NCI-H1092 treated with DMSO at 0.1 percent for 48 hours (cell line): ENCODE measurements at regions not wholly inside any gene's neighbourhood (a gene's known extent, or its start where the extent isn't known, plus 50 kb on each side); places are given as distances from the start of the nearest gene placed in this dataset.
"Not testable (repeated sequence)": the region's sequence is repeated elsewhere in the genome, so short reads cannot be mapped to it uniquely, and the experiment has no call there.

Experiments used
- DNase-seq: peaks from one replicate; lab custom pipeline; 2025; lab: John Stamatoyannopoulos, UW

DNA sequence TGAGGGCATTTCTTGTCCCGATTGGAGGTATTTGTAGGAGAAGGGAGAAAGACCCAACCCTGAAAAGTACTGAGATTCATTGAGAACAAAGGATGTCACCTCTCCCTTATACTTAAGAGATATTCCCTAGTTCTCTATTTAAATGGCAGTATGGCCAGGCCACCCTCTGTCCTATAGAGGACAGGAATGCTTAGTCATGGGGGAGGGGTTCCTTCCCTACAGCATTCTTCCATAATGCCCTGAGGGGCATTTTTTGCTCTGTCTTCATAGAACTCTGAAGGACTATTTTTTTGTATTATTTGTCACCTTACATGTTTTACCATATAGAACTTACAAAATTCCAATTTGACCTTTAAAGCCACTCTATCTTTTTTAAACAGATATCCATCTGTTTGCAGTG, 176.3 kb downstream of the TMEM161B start:
- DNase-seq: no peak

DNA sequence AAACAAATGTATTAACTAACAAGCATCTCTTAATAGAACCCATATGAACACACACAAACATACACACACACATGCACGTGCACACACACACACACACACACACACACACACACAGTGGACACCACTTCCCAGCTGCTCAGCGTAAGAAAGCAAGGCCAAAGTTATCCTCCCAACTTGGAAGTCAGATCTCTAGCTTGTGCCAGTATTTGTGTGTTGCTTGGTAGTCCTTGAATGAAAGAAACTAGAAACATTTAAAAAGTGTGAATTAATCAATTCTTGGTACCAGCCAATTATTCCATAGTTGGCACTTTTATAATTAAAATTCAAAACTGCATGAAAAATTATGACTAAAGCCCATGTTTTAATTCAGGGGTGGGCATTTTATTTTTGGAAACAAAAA, 178.1 kb downstream of the TMEM161B start:
- no peak for DNase-seq

DNA sequence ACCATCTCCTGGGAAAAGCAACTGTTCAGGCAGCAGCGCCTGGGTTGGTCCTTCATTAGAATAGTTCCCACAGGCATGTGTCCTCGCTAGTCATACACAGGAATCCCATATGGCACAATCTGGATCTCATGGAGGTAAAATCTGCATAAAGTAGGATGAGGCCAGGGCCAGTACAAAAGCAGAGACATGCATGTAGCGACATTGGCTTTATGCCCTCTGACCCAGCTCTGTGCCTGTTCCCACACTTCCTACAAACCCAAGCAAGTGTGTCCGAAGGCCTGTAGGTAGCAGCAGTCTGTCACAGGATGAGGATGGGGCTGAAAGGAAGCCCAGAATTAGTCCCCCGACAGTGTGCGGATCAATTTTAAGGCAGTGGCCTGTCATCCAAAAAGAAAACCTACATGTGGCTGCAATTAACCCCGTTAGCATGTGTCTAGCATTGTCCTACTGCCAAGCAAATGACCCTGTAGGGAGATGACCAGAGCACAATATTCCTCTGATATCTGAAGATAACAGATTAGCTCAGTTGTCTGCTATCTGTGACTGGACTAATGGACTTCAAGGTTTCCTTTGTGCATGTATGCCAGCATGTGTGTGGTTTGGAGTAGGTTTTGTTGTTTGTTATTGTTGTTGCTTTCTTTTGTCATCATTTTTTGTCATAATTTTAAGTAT, 178.8 kb downstream of the TMEM161B start:
- DNase-seq: no peak

DNA sequence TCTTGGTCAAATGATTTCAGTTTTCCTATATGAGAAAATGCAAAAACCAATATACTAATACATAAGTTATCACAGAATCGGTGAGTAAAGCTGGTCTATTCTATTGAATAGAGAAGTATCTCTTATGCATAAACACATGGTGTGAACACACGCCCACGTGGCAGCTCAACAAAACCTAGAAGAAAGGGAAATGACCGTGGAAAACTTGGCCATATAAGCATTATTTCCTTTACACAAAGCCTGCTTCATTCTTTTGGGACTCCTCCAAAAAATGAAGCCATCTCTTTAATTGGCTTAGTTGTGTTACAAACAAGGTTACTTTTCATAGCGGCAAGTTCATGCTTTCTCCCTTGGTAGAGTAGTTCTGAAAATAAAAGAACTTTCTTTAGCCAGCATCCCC, 183.2 kb downstream of the TMEM161B start:
- no peak for DNase-seq

DNA sequence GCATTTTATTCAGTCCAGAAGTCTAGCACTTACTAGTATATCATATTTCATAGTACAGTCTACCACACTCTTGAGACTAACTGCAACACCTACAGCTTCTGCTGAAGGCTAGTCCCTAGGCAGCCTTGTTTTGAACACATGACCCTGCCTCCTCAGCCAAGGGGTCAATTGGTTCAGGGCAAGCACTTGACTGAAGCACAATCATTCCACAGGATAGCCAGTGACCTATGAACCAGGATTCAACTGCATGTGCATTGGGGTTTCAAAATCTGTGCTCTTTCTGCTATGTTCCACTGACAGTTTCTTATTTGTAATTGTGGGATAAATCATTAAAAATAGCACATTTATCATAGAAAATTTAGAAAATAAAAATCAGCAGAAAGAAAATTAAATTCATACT, 186.8 kb downstream of the TMEM161B start:
- DNase-seq: no peak

DNA sequence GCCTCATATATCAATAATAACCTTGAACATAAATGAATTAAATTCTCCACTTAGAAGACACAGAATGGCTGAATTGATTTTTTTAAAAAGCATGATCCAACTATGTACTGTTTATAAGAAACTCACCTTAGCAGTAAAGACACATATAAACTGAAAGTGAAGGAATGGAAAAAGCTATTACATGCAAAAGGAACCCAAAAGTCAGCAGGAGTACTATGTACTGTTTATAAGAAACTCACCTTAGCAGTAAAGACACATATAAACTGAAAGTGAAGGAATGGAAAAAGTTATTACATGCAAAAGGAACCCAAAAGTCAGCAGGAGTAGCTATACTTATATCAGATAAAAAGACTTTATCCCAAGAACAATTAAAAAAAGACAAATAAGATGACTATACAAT, 204.8 kb downstream of the TMEM161B start:
- DNase-seq: no peak

DNA sequence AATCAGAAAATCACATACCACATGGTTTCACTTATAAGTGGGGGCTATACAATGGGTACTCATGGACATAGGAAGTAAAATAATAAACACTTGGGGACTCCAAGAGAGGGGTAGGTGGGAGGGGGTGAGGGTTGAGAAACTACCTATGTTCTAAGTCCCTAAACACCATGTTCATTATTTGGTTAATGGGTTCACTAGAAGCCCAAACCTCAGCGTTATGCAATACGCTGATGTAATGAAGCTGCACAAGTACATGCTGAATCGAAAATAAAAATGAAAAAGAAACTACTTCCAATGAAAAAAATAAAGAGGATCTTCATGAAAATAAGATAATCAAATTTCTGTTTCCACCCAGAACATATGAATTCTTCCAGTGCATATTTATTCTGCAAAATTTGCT, 208.5 kb downstream of the TMEM161B start:
- no peak for DNase-seq

DNA sequence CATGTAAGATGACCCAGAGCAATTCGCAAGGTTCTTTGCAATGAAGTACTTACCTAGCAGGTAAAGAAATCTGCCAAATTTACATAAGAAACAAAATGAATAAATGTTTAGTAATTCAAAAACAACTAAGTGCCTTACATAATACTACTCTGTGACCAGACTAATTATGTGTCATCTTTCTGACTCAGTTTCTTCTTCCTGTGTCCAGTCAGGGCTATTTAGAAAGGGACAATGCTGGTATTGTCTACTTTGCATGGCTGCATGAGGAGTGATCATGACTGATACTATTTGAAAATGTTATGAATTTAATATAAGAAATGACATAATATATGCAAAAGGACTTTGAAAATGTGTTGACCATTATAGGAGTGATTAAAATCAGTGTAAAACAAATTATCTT, 210.0 kb downstream of the TMEM161B start:
- DNase-seq: no peak

DNA sequence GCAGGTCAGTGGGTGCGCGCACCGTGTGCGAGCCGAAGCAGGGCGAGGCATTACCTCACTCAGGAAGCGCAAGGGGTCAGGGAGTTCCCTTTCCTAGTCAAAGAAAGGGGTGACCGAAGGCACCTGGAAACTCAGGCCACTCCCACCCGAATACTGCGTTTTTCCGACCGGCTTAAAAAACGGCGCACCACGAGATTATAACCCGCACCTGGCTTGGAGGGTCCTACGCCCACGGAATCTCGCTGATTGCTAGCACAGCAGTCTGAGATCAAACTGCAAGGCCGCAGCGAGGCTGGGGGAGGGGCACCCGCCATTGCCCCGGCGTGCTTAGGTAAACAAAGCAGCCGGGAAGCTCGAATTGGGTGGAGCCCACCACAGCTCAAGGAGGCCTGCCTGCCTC, 216.2 kb downstream of the TMEM161B start:
- DNase-seq: not testable (repeated sequence)

DNA sequence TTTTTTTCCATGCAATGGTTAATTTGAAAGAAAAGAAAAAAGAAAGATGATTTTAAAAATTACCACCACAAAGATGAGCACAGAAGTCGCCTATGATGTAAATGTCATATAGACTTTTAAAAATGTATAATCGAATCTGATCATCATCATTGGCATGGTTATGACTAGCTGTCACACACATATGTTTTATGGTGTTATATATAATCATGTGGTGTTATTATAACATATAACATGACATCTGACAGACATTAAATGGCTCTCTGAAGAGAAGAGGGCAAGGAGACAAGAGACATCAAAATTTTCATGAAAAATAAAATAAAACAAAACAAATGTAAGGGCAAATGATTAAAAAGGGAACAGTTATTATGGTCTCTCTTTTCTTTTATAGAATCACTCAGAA, 217.5 kb downstream of the TMEM161B start:
- DNase-seq: no peak

DNA sequence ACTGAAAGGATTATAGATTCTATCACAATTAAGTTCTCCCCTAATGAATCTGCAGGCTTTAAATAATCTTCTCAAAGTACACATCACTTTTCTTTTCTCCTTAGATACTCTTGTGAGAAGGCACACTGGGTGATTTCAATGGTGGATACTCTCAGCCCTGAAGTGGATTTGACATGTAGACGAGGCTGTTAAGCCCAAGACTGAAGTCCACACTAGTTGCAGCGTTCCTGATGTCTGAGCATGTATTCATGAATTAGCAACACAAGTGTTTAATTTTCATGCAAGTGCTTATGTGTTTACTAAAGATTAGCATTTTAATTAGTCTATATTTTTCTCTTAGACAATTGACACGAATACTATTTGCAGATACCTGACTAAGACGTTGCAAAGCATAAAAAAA, 218.9 kb downstream of the TMEM161B start:
- no peak for DNase-seq

DNA sequence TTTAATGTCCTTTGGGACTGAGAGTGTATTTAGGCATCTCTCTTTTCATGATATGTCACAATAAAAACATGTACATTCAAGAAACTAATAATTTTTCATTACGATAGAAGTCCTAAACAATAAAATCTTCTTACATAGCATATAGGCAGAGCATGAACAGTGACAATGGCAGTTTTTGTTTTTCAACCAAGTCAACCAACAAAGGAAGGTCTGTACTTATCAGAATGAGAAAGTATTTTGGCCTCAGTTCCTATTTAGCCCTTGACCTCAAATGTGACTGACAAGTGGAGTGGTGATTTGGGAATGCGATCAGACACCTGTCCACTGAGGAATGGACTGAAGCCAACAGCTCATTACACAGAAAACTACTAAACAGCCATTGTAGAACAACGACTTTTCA, 219.5 kb downstream of the TMEM161B start:
- DNase-seq: no peak

DNA sequence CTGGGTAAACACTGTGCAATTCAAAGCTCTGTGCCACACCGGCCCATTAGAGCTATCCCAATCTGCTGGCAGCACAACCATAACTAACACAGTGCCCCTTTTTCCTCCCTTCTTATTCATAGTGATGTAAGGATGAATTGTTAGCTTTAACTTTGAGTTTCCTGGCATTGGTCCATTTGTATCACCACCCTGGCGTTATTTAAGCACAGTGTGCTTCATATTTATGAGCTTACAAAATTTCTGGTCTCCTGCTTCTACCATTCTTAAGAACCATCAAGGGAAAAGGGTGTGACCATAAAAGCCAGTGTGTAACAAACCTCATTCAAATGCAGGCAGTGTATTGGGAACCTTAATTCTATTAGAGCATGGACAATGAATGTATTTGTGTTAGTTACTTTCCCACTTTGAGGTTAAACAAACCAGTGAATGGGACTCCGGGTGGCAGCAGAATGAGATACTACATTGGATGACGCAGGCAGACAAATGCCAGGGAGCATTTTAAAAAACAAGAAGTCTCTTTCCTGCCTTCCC, 222.6 kb downstream of the TMEM161B start:
- no peak for DNase-seq

DNA sequence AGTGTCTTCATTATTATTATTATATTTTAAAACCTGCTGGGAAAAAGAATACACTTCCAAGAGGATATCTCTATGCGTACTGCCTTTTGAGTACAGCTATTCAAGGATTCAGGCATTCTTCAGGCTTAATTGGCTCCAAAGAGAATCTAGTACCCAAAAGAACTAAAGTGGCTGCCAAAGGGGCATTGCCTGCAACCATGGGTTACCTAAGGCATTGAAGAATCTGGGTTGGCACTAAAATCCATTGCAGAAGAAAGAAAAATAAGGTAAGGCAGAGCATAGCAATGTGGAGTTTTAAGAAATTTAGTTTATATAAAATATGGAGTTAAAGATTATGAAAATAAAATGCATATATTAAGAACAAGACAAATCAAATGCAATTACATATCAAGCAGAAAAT, 223.5 kb downstream of the TMEM161B start:
- no peak for DNase-seq

DNA sequence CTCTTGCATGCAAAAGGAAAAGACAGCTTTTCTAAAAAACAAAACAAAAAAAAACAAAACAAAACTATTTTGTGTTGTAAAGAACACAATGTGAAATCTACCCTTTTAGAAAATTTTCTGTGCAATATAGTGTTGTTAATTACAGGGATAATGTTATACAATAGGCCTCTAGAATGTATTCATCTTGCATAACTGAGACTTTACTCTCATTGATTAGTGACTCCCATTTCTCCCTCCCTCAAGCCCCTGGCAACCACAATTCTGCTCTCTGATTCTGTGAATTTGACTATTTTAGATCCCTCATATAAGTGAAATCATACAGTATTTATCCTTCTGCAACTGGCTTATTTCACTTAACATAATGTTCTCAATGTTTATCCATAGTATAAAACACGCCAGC, 234.1 kb downstream of the TMEM161B start:
- DNase-seq: no peak

DNA sequence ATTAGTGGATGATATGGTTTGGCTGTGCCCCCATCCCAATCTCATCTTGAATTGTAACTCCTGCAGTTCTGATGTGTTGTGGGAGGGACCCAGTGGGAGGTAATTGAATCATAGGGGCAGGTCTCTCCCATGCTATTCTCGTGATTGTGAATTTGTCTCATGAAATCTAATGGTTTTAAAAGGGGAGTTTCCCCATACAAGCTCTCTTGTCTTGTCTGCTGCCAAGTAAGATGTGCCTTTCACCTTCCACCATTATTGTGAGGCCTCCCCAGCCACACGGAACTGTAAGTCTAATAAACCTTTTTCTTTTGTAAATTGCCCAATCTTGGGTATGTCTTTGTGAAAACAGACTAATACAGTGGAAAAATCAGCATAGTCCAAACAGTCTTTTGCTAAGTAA, 235.5 kb downstream of the TMEM161B start:
- DNase-seq: no peak

DNA sequence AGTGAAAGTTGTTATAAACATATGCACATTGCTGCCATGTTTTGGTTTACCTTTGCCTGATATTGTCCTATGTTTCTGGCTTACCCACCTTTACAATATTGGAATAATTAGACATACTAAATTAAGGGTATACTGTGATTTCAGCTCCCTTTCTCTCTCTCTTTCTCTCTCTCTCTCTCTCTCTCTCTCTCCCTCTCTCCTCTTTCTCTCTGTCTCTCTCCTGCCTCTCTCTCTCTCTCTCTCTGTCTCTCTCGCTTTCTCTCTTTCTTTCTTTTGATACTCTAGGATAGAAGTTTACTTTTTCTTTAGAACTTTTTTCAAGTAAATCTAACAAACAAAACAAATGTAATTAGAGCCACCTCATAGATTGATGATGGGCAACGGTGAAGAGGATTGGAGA, 239.6 kb downstream of the TMEM161B start:
- no peak for DNase-seq

DNA sequence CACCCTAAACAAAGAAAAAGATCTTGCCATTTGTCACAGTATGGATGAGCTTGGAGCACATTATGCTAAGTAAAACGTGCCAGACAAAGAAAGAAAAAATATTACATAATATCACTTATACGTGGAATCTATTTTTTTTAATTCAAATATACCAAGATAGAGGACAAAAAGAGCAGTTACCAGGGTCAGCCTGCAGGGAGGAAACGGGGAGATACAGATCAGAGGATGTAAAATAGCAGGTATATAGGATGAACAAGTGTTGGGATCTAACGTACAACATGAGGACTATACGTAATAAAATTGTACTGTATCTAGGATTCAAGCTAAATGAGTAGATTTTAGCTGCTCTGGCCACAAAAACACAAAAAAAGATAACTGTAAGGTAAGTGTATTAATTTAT, 247.5 kb downstream of the TMEM161B start:
- no peak for DNase-seq

DNA sequence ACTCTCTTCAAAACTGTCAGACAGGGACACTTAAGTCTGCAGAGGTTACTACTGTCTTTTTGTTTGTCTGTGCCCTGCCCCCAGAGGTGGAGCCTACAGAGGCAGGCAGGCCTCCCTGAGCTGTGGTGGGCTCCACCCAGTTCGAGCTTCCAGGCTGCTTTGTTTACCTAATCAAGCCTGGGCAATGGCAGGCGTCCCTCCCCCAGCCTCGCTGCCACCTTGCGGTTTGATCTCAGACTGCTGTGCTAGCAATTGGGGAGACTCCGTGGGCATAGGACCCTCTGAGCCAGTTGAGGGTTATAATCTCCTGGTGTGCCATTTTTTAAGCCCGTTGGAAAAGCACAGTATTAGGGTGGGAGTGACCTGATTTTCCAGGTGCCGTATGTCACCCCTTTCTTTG, 253.7 kb downstream of the TMEM161B start:
- DNase-seq: not testable (repeated sequence)

DNA sequence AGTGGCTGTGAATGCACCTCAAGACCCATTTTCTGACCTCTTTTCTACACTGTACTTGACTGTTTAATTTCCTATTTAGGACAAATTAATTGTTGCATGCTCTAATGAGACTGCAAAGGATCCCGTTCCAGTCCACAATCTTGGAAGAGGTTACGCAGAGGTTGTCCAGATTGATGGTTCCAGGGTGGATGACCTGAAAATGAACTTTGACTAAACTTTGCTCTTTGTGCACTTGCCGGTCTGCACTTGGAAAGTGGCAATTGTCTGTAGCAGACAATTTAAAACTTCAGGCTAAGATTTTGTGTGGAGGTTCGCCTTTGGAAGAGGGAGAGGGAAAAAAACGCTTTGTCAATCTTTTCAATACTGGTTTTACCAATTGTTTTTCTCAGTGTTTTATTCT, 267.8 kb downstream of the TMEM161B start:
- DNase-seq: no peak

DNA sequence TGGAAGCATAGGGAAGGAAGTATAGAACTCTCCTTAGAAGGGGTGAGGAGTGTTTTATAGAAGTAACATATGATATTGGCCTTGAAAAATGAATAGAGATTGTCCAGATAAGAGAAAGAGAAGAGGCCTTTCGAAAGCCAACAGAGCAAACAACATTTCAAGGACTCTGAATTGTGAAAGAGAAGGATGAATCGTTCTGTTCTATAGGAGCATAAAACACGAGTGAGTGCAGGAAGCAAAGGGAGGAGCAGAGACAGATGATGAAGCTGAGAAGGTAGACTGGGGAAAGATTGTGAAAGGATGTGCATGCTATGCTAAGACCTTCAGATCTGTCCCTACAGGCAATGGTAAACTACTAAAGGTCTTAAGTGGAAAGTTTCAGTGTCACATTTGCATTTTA, 271.0 kb downstream of the TMEM161B start:
- no peak for DNase-seq

DNA sequence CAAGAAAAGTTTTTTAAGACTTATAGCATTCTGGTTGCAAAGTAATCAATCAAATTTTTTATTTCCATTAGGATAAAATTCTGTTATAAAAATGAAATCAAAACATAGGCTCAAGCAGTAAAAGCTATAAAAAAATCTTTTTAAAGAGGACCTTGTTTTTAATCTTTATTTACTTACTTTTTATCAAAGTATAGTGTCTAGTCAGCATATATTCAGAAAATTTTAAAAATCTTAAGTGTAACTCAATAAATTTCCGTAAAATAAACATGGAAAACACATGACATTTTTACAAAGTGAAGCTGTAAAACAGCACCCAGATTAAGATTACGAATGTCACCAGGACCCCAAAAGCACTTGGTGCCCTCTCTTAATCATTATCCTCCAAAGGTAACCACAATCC, 302.4 kb downstream of the TMEM161B start:
- DNase-seq: no peak

DNA sequence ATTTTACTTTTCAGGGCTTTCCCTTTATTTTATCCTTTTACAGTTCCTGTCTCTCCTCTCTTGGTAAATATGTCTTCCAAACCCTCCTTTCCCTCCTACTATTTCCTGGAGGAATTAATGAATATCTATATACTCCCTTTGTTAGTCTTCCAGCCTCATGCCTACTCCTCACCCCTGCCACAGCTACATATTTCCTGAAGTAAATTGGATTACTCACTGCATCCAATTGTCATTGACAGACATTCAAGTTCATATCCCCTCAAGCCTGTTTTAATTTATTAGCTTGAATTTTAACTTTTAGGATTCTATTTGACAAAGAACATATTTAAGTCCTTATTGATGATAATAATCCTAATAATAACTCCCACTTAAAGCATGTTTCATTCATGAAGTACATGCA, 314.5 kb downstream of the TMEM161B start:
- DNase-seq: no peak

DNA sequence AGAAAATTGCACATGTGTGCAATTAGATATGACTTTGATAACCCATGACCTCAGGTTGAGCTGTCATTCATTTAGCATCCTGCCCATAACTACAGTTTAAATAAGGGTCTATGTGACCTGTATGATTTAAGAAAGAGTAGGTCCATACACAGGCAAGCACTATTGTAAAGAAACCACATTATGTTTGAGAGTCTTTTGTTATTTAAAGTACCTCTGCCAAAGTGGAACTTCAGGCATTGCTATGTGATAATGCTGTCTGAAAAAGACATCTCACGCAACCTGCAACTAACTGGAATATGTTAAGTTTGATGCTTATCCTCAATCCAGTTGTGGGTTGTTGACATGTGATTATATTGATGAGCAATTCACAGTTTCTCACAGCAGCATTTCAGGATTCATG, 317.0 kb downstream of the TMEM161B start:
- DNase-seq: no peak
